Breast epithelium (tissue), 4 donors: ENCODE measurements at regions not wholly inside any gene's neighbourhood (a gene's known extent, or its start where the extent isn't known, plus 50 kb on each side); places are given as distances from the start of the nearest gene placed in this dataset.

Experiments used
- DNase-seq, 2 donors: peaks; one replicate each; pipeline ENCODE4 v3.0.0-alpha.2; 2019; ENCODE audit warnings: low spot score in 2 of 2
- H3K27ac ChIP-seq, 2 donors: fragments of 200-600 bp; sonication (generic) in 1 of 2; one replicate each; pipeline ENCODE4 v1.5.1; 2016 to 2019; ENCODE audit warnings: mild to moderate bottlenecking in 1 of 2
- H3K27me3 ChIP-seq, 2 donors: fragments of 200-600 bp; sonication (generic) in 1 of 2; one replicate each; pipeline versions ENCODE4 v1.5.1 to v1.6.0; 2017 to 2019; ENCODE audit warnings: control low read depth in 1 of 2, mild to moderate bottlenecking in 1 of 2
- H3K36me3 ChIP-seq: fragments of 200-600 bp; one replicate; pipeline ENCODE4 v1.5.1; 2019
- H3K4me1 ChIP-seq, 2 donors: fragments of 200-600 bp; sonication (generic); one replicate each; pipeline ENCODE4 v1.5.1; 2016 to 2019; ENCODE audit warnings: control low read depth in 1 of 2
- H3K4me3 ChIP-seq, 3 donors: fragments of 200-600 bp; sonication (generic); 1 replicate in 2 of 3; 2 replicates in 1 of 3; pipeline ENCODE4 v1.5.1; 2016 to 2019; ENCODE audit warnings: mild to moderate bottlenecking in 3 of 3, moderate library complexity in 2 of 3
- H3K9me3 ChIP-seq, 2 donors: fragments of 200-600 bp; sonication (generic) in 1 of 2; one replicate each; pipeline ENCODE4 v1.5.1; 2016 to 2019; ENCODE audit warnings: control low read depth in 1 of 2
- POLR2A ChIP-seq: fragments of 450-650 bp; IDR thresholded peaks from one replicate; pipeline ENCODE4 v1.6.1; 2016; ENCODE audit warnings: antibody characterized with exemption, mild to moderate bottlenecking, moderate library complexity
- POLR2AphosphoS5 ChIP-seq, 3 donors: sonication (generic); formaldehyde crosslinking; IDR thresholded peaks; one replicate each; pipeline ENCODE4 v1.6.1; 2017; ENCODE audit warnings: antibody characterized with exemption in 3 of 3
- intact Hi-C: fragments of 100-400 bp; cut with DNase I; formaldehyde crosslinking; loops from one replicate; pipeline ENCODE4 v1.15.1; 2023; ENCODE audit warnings: low total_unique reads
- TF ChIP-seq, protein P1 (sequence below), 3 donors: fragments of 450-650 bp; IDR thresholded peaks; one replicate each; pipeline ENCODE4 v1.5.1; 2016 to 2017; ENCODE audit warnings: antibody characterized with exemption in 3 of 3, mild to moderate bottlenecking in 3 of 3, moderate library complexity in 3 of 3

GRCh38 chr4:146087856-146088255 is 87.7 kb upstream of the LSM6 start:
- no peaks in the 10 kb centered on the region for H3K9me3 ChIP-seq
- no peak overlapping the region for H3K4me3 ChIP-seq
- intact Hi-C loops, result no loop called here

GRCh38 chr4:146076081-146076480 is 99.4 kb upstream of the LSM6 start:
- no peaks in the 10 kb centered on the region for H3K9me3 ChIP-seq
- TF ChIP-seq, protein P1, sequence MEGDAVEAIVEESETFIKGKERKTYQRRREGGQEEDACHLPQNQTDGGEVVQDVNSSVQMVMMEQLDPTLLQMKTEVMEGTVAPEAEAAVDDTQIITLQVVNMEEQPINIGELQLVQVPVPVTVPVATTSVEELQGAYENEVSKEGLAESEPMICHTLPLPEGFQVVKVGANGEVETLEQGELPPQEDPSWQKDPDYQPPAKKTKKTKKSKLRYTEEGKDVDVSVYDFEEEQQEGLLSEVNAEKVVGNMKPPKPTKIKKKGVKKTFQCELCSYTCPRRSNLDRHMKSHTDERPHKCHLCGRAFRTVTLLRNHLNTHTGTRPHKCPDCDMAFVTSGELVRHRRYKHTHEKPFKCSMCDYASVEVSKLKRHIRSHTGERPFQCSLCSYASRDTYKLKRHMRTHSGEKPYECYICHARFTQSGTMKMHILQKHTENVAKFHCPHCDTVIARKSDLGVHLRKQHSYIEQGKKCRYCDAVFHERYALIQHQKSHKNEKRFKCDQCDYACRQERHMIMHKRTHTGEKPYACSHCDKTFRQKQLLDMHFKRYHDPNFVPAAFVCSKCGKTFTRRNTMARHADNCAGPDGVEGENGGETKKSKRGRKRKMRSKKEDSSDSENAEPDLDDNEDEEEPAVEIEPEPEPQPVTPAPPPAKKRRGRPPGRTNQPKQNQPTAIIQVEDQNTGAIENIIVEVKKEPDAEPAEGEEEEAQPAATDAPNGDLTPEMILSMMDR (IDR thresholded peaks at IDR 0.05), result no peak
- TF ChIP-seq POLR2AphosphoS5 (IDR thresholded peaks at IDR 0.05) (no peak), POLR2A (no peak)
- intact Hi-C loops, result no loop called here
- no peaks in the 10 kb centered on the region for H3K36me3 ChIP-seq
- H3K27ac ChIP-seq, result no peak overlapping the region
- no peak for DNase-seq
- H3K27me3 ChIP-seq, result no peaks in the 10 kb centered on the region
- H3K4me1 ChIP-seq, result no peaks in the 10 kb centered on the region
- H3K4me3 ChIP-seq, result no peak overlapping the region

More at GRCh38 chr4:146087856-146088255, 87.7 kb upstream of the LSM6 start:
- TF ChIP-seq POLR2AphosphoS5 (IDR thresholded peaks at IDR 0.05), result no peak
- no peak for TF ChIP-seq POLR2A
- TF ChIP-seq, protein P1 (IDR thresholded peaks at IDR 0.05), result no peak
- Histone ChIP-seq H3K27ac (no peak overlapping the region), H3K27me3 (no peaks in the 10 kb centered on the region), H3K4me1 (no peaks in the 10 kb centered on the region), H3K36me3 (no peaks in the 10 kb centered on the region)
- no peak for DNase-seq

GRCh38 chr4:146073517-146073916 is 102.0 kb upstream of the LSM6 start:
- H3K4me3 ChIP-seq, result no peak overlapping the region
- H3K4me1 ChIP-seq, result no peaks in the 10 kb centered on the region
- H3K27ac ChIP-seq, result no peak overlapping the region
- intact Hi-C loops, result no loop called here
- TF ChIP-seq, protein P1 (IDR thresholded peaks at IDR 0.05), result no peak
- TF ChIP-seq POLR2AphosphoS5 (IDR thresholded peaks at IDR 0.05) (no peak), POLR2A (no peak)
- no peak for DNase-seq
- H3K9me3 ChIP-seq, result no peaks in the 10 kb centered on the region
- H3K36me3 ChIP-seq, result no peaks in the 10 kb centered on the region
- no peaks in the 10 kb centered on the region for H3K27me3 ChIP-seq

DNA sequence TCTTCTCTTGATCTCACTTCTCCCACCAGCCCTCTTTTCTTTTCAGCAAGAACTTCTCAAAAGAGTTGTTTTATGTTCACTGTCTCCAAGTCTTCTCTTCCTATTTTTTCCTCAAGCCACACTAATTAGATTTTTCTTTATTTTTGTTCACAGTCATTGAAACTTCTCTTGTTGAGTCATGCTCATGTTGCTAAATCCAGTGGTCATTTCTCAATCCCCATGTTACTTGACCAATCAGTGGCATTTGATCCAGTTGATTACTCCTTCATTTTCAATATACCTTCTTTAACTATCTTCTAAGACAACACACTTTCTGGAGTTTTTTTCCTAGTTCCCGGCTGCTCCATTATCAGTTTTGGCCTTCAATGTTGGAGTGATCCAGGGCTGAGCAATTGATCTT is 103.1 kb upstream of the LSM6 start:
- Histone ChIP-seq H3K4me3 (no peak overlapping the region), H3K27me3 (no peaks in the 10 kb centered on the region), H3K4me1 (no peaks in the 10 kb centered on the region), H3K27ac (no peak overlapping the region), H3K9me3 (no peaks in the 10 kb centered on the region), H3K36me3 (no peaks in the 10 kb centered on the region)
- intact Hi-C loops, result no loop called here
- TF ChIP-seq, protein P1 (IDR thresholded peaks at IDR 0.05), result no peak
- TF ChIP-seq POLR2A (no peak), POLR2AphosphoS5 (IDR thresholded peaks at IDR 0.05) (no peak)
- no peak for DNase-seq

GRCh38 chr4:146071390-146071789 is 104.1 kb upstream of the LSM6 start:
- Histone ChIP-seq H3K9me3 (no peaks in the 10 kb centered on the region), H3K4me3 (no peak overlapping the region), H3K27ac (no peak overlapping the region), H3K27me3 (no peaks in the 10 kb centered on the region), H3K4me1 (no peaks in the 10 kb centered on the region), H3K36me3 (no peaks in the 10 kb centered on the region)
- no peak for DNase-seq
- no peak for TF ChIP-seq POLR2A
- TF ChIP-seq, protein P1 (IDR thresholded peaks at IDR 0.05), result no peak
- TF ChIP-seq POLR2AphosphoS5 (IDR thresholded peaks at IDR 0.05), result no peak
- intact Hi-C loops, result no loop called here
